Mesenchymal stem cell (in vitro differentiated cells and primary cell): ENCODE measurements at regions not wholly inside any gene's neighbourhood (a gene's known extent, or its start where the extent isn't known, plus 50 kb on each side); places are given as distances from the start of the nearest gene placed in this dataset.

Experiments used
- DNase-seq: peaks from one replicate; pipeline ENCODE4 v3.0.0-alpha.2; 2013
- H2AFZ ChIP-seq: one replicate; pipeline ENCODE4 v1.6.1; 2013; ENCODE audit warnings: low read depth, mild to moderate bottlenecking, control low read depth, inconsistent platforms, low read length, moderate library complexity
- H2AK5ac ChIP-seq: 2 replicates; pipeline ENCODE4 v1.6.1; 2013; ENCODE audit warnings: low read length, moderate library complexity, mild to moderate bottlenecking, inconsistent platforms; ENCODE audit not compliant: severe bottlenecking
- H2BK120ac ChIP-seq: one replicate; pipeline ENCODE4 v1.6.1; 2013; ENCODE audit warnings: low read depth, mild to moderate bottlenecking, inconsistent platforms, low read length, moderate library complexity
- H2BK12ac ChIP-seq, 2 experiments: one replicate each; pipeline ENCODE4 v1.6.1; 2013; ENCODE audit warnings: inconsistent platforms in 2 of 2, low read length in 2 of 2, mild to moderate bottlenecking in 2 of 2, moderate library complexity in 2 of 2, control low read depth in 1 of 2
- H2BK15ac ChIP-seq: one replicate; pipeline ENCODE4 v1.6.1; 2013; ENCODE audit warnings: mild to moderate bottlenecking, low read depth, inconsistent platforms; ENCODE audit not compliant: poor library complexity, severe bottlenecking
- H2BK5ac ChIP-seq: 2 replicates; pipeline ENCODE4 v1.6.1; 2013; ENCODE audit warnings: low read depth, mild to moderate bottlenecking, low read length, control low read depth, inconsistent platforms; ENCODE audit not compliant: poor library complexity, severe bottlenecking
- H3K14ac ChIP-seq, 2 experiments: one replicate each; pipeline ENCODE4 v1.6.1; 2013; ENCODE audit warnings: inconsistent platforms in 2 of 2, low read length in 2 of 2, control low read depth in 1 of 2, mild to moderate bottlenecking in 1 of 2, moderate library complexity in 1 of 2
- H3K18ac ChIP-seq, 2 experiments: one replicate each; pipeline ENCODE4 v1.6.1; 2013; ENCODE audit warnings: inconsistent platforms in 2 of 2, low read length in 2 of 2, control low read depth in 1 of 2, low read depth in 1 of 2, mild to moderate bottlenecking in 1 of 2
- H3K23ac ChIP-seq, 2 experiments: one replicate each; pipeline ENCODE4 v1.6.1; 2013; ENCODE audit warnings: inconsistent platforms in 2 of 2, low read length in 2 of 2, mild to moderate bottlenecking in 2 of 2, moderate library complexity in 2 of 2, control low read depth in 1 of 2
- H3K27ac ChIP-seq: 2 replicates; pipeline ENCODE4 v1.5.1; 2013; ENCODE audit warnings: mild to moderate bottlenecking, moderate library complexity, low read length, control low read depth, inconsistent platforms; ENCODE audit not compliant: poor library complexity, severe bottlenecking
- H3K27me3 ChIP-seq, 2 experiments: 2 replicates each; pipeline versions ENCODE4 v1.6.1 to v1.7.0; 2013; ENCODE audit warnings: low read length in 2 of 2, mild to moderate bottlenecking in 2 of 2, moderate library complexity in 2 of 2, control low read depth in 1 of 2, inconsistent platforms in 1 of 2; ENCODE audit not compliant: control insufficient read depth in 1 of 2, insufficient read depth in 1 of 2
- H3K36me3 ChIP-seq, 2 experiments: 2 replicates each; pipeline versions ENCODE4 v1.6.1 to v1.7.0; 2013; ENCODE audit warnings: low read length in 2 of 2, control low read depth in 1 of 2, inconsistent platforms in 1 of 2, low read depth in 1 of 2, mild to moderate bottlenecking in 1 of 2; ENCODE audit not compliant: insufficient read depth in 2 of 2, control insufficient read depth in 1 of 2
- H3K4ac ChIP-seq, 2 experiments: one replicate each; pipeline ENCODE4 v1.6.1; 2013; ENCODE audit warnings: inconsistent platforms in 2 of 2, low read length in 2 of 2, mild to moderate bottlenecking in 2 of 2, moderate library complexity in 2 of 2, control low read depth in 1 of 2, low read depth in 1 of 2
- H3K4me1 ChIP-seq: 2 replicates; pipeline ENCODE4 v1.6.1; 2013; ENCODE audit warnings: low read depth, low read length, control low read depth; ENCODE audit not compliant: control insufficient read depth, insufficient read depth
- H3K4me2 ChIP-seq: 2 replicates; pipeline ENCODE4 v1.6.1; 2013; ENCODE audit warnings: low read length, mild to moderate bottlenecking, inconsistent platforms; ENCODE audit not compliant: poor library complexity, severe bottlenecking
- H3K4me3 ChIP-seq, 2 experiments: 2 replicates each; pipeline versions ENCODE4 v1.5.1 to v1.7.0; 2013; ENCODE audit warnings: low read length in 2 of 2, mild to moderate bottlenecking in 2 of 2, control low read depth in 1 of 2, low read depth in 1 of 2; ENCODE audit not compliant: insufficient read depth in 1 of 2
- H3K79me1 ChIP-seq: replicated peaks from 2 replicates; pipeline ENCODE4 v1.6.1; 2013; ENCODE audit warnings: mild to moderate bottlenecking, control low read depth, low read length, inconsistent platforms; ENCODE audit not compliant: poor library complexity, severe bottlenecking
- H3K9ac ChIP-seq: 2 replicates; pipeline ENCODE4 v1.7.0; 2013; ENCODE audit warnings: mild to moderate bottlenecking, low read length, moderate library complexity
- H3K9me3 ChIP-seq: 2 replicates; pipeline ENCODE4 v1.7.0; 2013; ENCODE audit warnings: mild to moderate bottlenecking, low read length; ENCODE audit not compliant: control insufficient read depth
- H4K8ac ChIP-seq: one replicate; pipeline ENCODE4 v1.6.1; 2013; ENCODE audit warnings: inconsistent platforms, mild to moderate bottlenecking, low read length, moderate library complexity
- H4K91ac ChIP-seq: one replicate; pipeline ENCODE4 v1.6.1; 2013; ENCODE audit warnings: mild to moderate bottlenecking, low read length, inconsistent platforms
- WGBS: methylation state at CpG from one replicate; pipeline ENCODE4 v1.1.7; 2013; ENCODE audit warnings: mixed read lengths; 5-methylcytosine and 5-hydroxymethylcytosine counted together

DNA sequence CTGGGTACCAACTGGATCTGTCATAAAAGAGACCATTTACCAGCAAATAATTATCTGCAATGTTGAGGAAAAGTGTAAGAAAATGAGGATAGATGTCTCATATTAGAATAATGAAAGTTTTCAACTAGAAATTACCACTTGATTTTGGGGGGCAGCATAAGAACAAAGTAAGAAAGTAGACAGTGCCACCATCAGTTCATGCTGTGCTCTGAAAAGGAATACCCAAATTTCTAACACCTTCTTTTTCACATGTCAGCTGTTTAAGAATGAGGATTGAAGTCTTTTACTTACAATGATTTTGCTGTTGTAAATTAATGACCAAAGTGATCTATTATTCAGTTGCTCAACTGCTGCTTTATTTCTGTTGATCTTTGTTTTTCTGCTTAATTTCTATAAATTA is 578.3 kb downstream of the ETV1 start:
- Histone ChIP-seq H3K9ac (no peak overlapping the region), H4K8ac (no peak overlapping the region), H3K4me2 (no peak overlapping the region), H2AFZ (no peak overlapping the region), H3K18ac (no peak overlapping the region), H3K79me1 (no peaks in the 10 kb centered on the region), H3K14ac (no peak overlapping the region), H2BK120ac (no peak overlapping the region), H3K4me3 (no peak overlapping the region), H3K4ac (no peak overlapping the region), H4K91ac (no peak overlapping the region), H2BK5ac (no peak overlapping the region), H2BK12ac (no peak overlapping the region), H2AK5ac (no peak overlapping the region), H3K23ac (no peak overlapping the region), H3K36me3 (no peaks in the 10 kb centered on the region), H3K27me3 (no peaks in the 10 kb centered on the region), H3K9me3 (no peaks in the 10 kb centered on the region), H3K4me1 (peaks cover 1% of the 10 kb centered on the region), H3K27ac (no peak overlapping the region), H2BK15ac (no peak overlapping the region)
- no peak for DNase-seq

DNA sequence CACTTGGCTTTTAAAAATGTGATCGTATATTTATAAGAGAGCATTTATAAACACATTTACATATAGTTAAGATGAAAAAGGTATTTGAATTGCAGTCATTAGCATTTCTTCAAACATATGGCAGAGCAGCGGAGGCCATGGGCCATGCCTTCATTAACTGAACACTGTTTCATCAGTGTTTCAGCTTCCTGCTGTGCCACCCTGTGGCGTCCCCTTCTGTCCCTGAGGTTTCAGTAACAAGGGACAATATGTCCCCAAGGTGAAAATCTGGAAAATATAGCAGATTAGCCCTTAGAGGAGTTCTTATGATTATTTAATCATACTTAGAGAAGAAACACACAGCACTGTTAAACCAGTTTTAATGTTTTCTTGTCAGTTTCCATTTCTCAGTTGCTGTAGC is 577.8 kb downstream of the ETV1 start:
- Histone ChIP-seq H3K79me1 (no peaks in the 10 kb centered on the region), H3K4ac (no peak overlapping the region), H2AK5ac (no peak overlapping the region), H3K4me2 (no peak overlapping the region), H3K4me1 (peaks cover 1% of the 10 kb centered on the region), H2BK120ac (no peak overlapping the region), H3K18ac (no peak overlapping the region), H2AFZ (no peak overlapping the region), H3K4me3 (no peak overlapping the region), H2BK5ac (no peak overlapping the region), H3K36me3 (no peaks in the 10 kb centered on the region), H4K91ac (no peak overlapping the region), H4K8ac (no peak overlapping the region), H3K14ac (no peak overlapping the region), H3K27ac (no peak overlapping the region), H2BK15ac (no peak overlapping the region), H3K9me3 (no peaks in the 10 kb centered on the region), H3K23ac (no peak overlapping the region), H3K27me3 (no peaks in the 10 kb centered on the region), H3K9ac (no peak overlapping the region), H2BK12ac (no peak overlapping the region)
- no peak for DNase-seq
- WGBS, result 94% methylated on average over 2 of the region's 3 CpGs

DNA sequence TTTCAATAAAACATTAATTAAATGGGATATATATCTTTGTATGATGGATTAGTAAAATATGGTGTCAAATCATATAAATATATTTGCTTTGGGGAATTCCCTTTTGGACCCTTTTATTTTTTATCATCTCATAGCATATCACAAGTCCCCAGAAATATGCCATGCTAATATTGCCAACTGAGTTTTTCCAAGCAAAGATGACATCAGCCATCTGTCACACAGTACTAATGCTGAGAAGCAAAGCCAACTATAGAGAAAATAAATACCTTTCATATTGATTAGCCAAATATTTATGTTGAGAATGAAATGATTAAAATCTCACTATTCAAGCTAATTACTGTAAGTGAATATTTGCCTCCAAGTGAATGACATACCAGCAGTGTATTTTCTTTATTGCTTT is 575.3 kb downstream of the ETV1 start:
- H2AK5ac ChIP-seq, result no peak overlapping the region

DNA sequence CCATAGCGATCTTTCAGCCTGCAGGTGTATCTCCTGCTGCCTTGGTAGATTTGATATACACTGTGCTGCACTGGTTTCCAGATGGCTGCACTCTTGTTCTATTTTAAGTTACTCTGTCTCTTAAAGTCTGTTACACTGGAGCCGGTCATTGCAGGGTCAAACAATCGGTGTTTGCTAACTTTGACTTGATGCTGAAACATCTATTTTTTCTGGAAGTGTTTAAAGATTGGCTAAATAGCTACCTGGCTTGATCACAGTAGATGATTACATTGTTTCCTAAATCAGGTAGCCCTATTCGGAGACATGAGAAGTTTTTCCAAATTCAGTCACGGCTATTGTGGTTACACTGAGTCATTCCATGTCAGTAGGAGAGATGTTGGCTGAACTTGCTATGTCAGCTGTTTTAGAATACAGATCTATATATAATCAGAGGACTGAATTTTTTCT is 574.8 kb downstream of the ETV1 start:
- Histone ChIP-seq H3K27me3 (no peaks in the 10 kb centered on the region), H2AK5ac (no peak overlapping the region), H3K4me2 (no peak overlapping the region), H3K14ac (no peak overlapping the region), H2BK120ac (no peak overlapping the region), H2BK15ac (no peak overlapping the region), H2BK12ac (no peak overlapping the region), H3K79me1 (no peaks in the 10 kb centered on the region), H3K4me1 (peaks cover 1% of the 10 kb centered on the region), H3K9ac (no peak overlapping the region), H3K36me3 (no peaks in the 10 kb centered on the region), H2AFZ (no peak overlapping the region), H3K4ac (no peak overlapping the region), H4K8ac (no peak overlapping the region), H4K91ac (no peak overlapping the region), H3K27ac (no peak overlapping the region), H2BK5ac (no peak overlapping the region), H3K18ac (no peak overlapping the region), H3K23ac (no peak overlapping the region), H3K4me3 (no peak overlapping the region), H3K9me3 (peaks cover 6% of the 10 kb centered on the region)
- DNase-seq, result no peak
- WGBS, result 84% methylated on average over 5 of the region's 5 CpGs

More for the DNA sequence above, 575.3 kb downstream of the ETV1 start:
- Histone ChIP-seq H4K8ac (no peak overlapping the region), H3K4me1 (peaks cover 1% of the 10 kb centered on the region), H4K91ac (no peak overlapping the region), H2BK12ac (no peak overlapping the region), H3K36me3 (no peaks in the 10 kb centered on the region), H3K4me2 (no peak overlapping the region), H2AFZ (no peak overlapping the region), H2BK15ac (no peak overlapping the region), H3K4ac (no peak overlapping the region), H3K27me3 (no peaks in the 10 kb centered on the region), H3K4me3 (no peak overlapping the region), H2BK120ac (no peak overlapping the region), H3K23ac (no peak overlapping the region), H3K9me3 (peaks cover 6% of the 10 kb centered on the region), H3K14ac (no peak overlapping the region), H3K18ac (no peak overlapping the region), H3K9ac (no peak overlapping the region), H2BK5ac (no peak overlapping the region), H3K79me1 (no peaks in the 10 kb centered on the region), H3K27ac (no peak overlapping the region)
- no peak for DNase-seq
